Prostate gland (tissue), 2 donors: ENCODE measurements at regions not wholly inside any gene's neighbourhood (a gene's known extent, or its start where the extent isn't known, plus 50 kb on each side); places are given as distances from the start of the nearest gene placed in this dataset.

Source experiments
- POLR2A ChIP-seq: fragments of 450-650 bp; IDR thresholded peaks from one replicate; pipeline ENCODE4 v1.6.1; 2016; ENCODE audit warnings: antibody characterized with exemption, mild to moderate bottlenecking
- TF ChIP-seq, protein P1 (sequence below), 4 experiments: fragments of 200-600 bp in 2 of 4; fragments of 450-650 bp in 2 of 4; sonication (generic) in 2 of 4; IDR thresholded peaks; 1 replicate in 3 of 4; 2 replicates in 1 of 4; pipeline ENCODE4 v1.5.1; 2016 to 2019; ENCODE audit warnings: antibody characterized with exemption in 4 of 4, mild to moderate bottlenecking in 2 of 4, moderate library complexity in 2 of 4

DNA sequence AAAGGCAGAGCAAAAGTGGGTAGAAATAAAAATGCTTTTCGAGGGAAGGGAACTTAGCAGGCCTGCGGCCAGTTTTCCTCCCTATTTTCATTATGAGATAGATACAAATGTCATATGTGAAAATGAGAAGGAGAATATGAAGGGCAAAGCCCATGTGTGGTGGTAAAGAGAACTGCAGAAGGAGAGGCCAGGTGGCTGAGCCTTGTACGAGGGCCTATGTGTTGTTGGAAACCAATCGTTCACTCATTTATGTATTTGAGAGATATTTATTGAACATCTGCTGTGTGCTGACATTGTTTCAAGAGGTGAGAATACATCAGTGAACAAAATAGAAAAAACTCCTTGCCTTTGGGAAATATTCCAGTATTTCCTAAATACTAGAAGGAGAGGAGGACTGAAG lies 147.7 kb downstream of the SH3BGRL2 start:
- TF ChIP-seq, protein P1, sequence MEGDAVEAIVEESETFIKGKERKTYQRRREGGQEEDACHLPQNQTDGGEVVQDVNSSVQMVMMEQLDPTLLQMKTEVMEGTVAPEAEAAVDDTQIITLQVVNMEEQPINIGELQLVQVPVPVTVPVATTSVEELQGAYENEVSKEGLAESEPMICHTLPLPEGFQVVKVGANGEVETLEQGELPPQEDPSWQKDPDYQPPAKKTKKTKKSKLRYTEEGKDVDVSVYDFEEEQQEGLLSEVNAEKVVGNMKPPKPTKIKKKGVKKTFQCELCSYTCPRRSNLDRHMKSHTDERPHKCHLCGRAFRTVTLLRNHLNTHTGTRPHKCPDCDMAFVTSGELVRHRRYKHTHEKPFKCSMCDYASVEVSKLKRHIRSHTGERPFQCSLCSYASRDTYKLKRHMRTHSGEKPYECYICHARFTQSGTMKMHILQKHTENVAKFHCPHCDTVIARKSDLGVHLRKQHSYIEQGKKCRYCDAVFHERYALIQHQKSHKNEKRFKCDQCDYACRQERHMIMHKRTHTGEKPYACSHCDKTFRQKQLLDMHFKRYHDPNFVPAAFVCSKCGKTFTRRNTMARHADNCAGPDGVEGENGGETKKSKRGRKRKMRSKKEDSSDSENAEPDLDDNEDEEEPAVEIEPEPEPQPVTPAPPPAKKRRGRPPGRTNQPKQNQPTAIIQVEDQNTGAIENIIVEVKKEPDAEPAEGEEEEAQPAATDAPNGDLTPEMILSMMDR (IDR thresholded peaks at IDR 0.05), result no peak
- no peak for TF ChIP-seq POLR2A
